ENCODE measurements at regions not wholly inside any gene's neighbourhood (a gene's known extent, or its start where the extent isn't known, plus 50 kb on each side); places are given as distances from the start of the nearest gene placed in this dataset.

DNA sequence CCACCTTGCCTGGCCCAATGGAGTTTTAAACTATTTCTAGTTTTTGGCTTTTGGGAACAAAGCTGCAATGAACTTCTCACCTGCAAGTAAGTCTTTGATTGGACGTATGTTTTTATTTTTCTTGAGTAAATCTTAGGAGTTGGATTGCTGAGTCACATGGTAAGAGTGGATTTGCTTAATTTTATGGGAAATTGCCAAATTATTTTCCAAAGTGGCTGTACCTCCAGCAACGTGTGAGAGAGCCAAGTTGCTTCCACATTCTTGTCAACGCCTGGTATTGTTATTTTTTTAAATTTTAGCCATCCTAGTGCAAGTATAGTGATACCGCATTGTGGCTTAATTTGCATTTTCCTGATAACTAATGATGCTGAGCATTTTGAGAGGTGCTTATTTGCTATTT lies 136.6 kb downstream of the LMNTD1 start:
- TF ChIP-seq, protein P1, sequence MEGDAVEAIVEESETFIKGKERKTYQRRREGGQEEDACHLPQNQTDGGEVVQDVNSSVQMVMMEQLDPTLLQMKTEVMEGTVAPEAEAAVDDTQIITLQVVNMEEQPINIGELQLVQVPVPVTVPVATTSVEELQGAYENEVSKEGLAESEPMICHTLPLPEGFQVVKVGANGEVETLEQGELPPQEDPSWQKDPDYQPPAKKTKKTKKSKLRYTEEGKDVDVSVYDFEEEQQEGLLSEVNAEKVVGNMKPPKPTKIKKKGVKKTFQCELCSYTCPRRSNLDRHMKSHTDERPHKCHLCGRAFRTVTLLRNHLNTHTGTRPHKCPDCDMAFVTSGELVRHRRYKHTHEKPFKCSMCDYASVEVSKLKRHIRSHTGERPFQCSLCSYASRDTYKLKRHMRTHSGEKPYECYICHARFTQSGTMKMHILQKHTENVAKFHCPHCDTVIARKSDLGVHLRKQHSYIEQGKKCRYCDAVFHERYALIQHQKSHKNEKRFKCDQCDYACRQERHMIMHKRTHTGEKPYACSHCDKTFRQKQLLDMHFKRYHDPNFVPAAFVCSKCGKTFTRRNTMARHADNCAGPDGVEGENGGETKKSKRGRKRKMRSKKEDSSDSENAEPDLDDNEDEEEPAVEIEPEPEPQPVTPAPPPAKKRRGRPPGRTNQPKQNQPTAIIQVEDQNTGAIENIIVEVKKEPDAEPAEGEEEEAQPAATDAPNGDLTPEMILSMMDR (IDR thresholded peaks at IDR 0.05; ENCODE audit: poor library complexity, severe bottlenecking) = no peak
- TF ChIP-seq RAD21 (conservative IDR thresholded peaks at IDR 0.05) (no peak), TAF1 (IDR thresholded peaks at IDR 0.05; ENCODE audit: low read depth) (no peak), SMC3 (conservative IDR thresholded peaks at IDR 0.05; ENCODE audit: poor library complexity) (no peak), POLR2AphosphoS5 (IDR thresholded peaks at IDR 0.05) (no peak), EP300 (conservative IDR thresholded peaks at IDR 0.05; ENCODE audit: poor library complexity, severe bottlenecking) (no peak), EZH2 (IDR thresholded peaks at IDR 0.05; ENCODE audit: borderline replicate concordance, insufficient read depth, low read length, poor library complexity, severe bottlenecking) (no peak)
- TF ChIP-seq, protein P2, sequence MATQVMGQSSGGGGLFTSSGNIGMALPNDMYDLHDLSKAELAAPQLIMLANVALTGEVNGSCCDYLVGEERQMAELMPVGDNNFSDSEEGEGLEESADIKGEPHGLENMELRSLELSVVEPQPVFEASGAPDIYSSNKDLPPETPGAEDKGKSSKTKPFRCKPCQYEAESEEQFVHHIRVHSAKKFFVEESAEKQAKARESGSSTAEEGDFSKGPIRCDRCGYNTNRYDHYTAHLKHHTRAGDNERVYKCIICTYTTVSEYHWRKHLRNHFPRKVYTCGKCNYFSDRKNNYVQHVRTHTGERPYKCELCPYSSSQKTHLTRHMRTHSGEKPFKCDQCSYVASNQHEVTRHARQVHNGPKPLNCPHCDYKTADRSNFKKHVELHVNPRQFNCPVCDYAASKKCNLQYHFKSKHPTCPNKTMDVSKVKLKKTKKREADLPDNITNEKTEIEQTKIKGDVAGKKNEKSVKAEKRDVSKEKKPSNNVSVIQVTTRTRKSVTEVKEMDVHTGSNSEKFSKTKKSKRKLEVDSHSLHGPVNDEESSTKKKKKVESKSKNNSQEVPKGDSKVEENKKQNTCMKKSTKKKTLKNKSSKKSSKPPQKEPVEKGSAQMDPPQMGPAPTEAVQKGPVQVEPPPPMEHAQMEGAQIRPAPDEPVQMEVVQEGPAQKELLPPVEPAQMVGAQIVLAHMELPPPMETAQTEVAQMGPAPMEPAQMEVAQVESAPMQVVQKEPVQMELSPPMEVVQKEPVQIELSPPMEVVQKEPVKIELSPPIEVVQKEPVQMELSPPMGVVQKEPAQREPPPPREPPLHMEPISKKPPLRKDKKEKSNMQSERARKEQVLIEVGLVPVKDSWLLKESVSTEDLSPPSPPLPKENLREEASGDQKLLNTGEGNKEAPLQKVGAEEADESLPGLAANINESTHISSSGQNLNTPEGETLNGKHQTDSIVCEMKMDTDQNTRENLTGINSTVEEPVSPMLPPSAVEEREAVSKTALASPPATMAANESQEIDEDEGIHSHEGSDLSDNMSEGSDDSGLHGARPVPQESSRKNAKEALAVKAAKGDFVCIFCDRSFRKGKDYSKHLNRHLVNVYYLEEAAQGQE (IDR thresholded peaks at IDR 0.05; ENCODE audit: borderline replicate concordance) = no peak

Data from neural cell (in vitro differentiated cells).